Neural progenitor cell (in vitro differentiated cells): ENCODE measurements at regions not wholly inside any gene's neighbourhood (a gene's known extent, or its start where the extent isn't known, plus 50 kb on each side); places are given as distances from the start of the nearest gene placed in this dataset.

Experiments
- CTCF ChIP-seq: fragments of 200-600 bp; sonication (generic); IDR thresholded peaks from 2 replicates; pipeline ENCODE4 v1.5.1; 2017; ENCODE audit warnings: antibody characterized with exemption, mild to moderate bottlenecking
- EZH2 ChIP-seq: fragments of 200-600 bp; sonication (generic); IDR thresholded peaks from 2 replicates; pipeline ENCODE4 v1.6.1; 2017; ENCODE audit warnings: antibody characterized with exemption, mild to moderate bottlenecking, moderate library complexity

GRCh38 chrX:4373791-4374190, 660.3 kb upstream of the PRKX start:
- TF ChIP-seq CTCF (no peak), EZH2 (no peak)
